Endodermal cell (in vitro differentiated cells): ENCODE measurements at regions not wholly inside any gene's neighbourhood (a gene's known extent, or its start where the extent isn't known, plus 50 kb on each side); places are given as distances from the start of the nearest gene placed in this dataset.
A peak's percentile ranks its signal among the peaks of the same experiment; 100 is the strongest.

Source experiments
- DNase-seq: peaks from one replicate; pipeline ENCODE4 v3.0.0-alpha.2; 2017
- H3K27ac ChIP-seq: 2 replicates; pipeline ENCODE4 v1.5.1; 2013; ENCODE audit warnings: mild to moderate bottlenecking, low read depth, low read length, moderate library complexity
- H3K27me3 ChIP-seq: 2 replicates; pipeline ENCODE4 v1.6.1; 2013; ENCODE audit warnings: mild to moderate bottlenecking, low read length, moderate library complexity; ENCODE audit not compliant: insufficient read depth, control insufficient read depth, poor library complexity, severe bottlenecking
- H3K36me3 ChIP-seq: 2 replicates; pipeline ENCODE4 v1.7.0; 2013; ENCODE audit warnings: mild to moderate bottlenecking, low read length, moderate library complexity; ENCODE audit not compliant: control insufficient read depth, insufficient read depth
- H3K4me1 ChIP-seq: one replicate; pipeline ENCODE4 v1.7.0; 2013; ENCODE audit warnings: low read length; ENCODE audit not compliant: control insufficient read depth, insufficient read depth
- H3K4me3 ChIP-seq: 2 replicates; pipeline ENCODE4 v1.5.1; 2013; ENCODE audit warnings: mild to moderate bottlenecking, low read length, moderate library complexity
- H3K9ac ChIP-seq: 2 replicates; pipeline ENCODE4 v1.6.1; 2013; ENCODE audit warnings: mild to moderate bottlenecking, low read length, moderate library complexity; ENCODE audit not compliant: poor library complexity, severe bottlenecking; ENCODE audit errors: extremely low read depth
- H3K9me3 ChIP-seq: 2 replicates; pipeline ENCODE4 v1.6.1; 2013; ENCODE audit warnings: mild to moderate bottlenecking, low read length, moderate library complexity; ENCODE audit not compliant: control insufficient read depth
- H3K27ac Mint-ChIP-seq: 2 replicates; pipeline ENCODE4 v1.8.0; 2020; ENCODE audit warnings: mixed read lengths
- H3K27me3 Mint-ChIP-seq: 2 replicates; pipeline ENCODE4 v1.8.0; 2021; ENCODE audit warnings: mild to moderate bottlenecking, mixed read lengths; ENCODE audit not compliant: insufficient read depth
- H3K36me3 Mint-ChIP-seq: 2 replicates; pipeline ENCODE4 v1.8.0; 2020; ENCODE audit warnings: low read depth, mixed read lengths
- H3K4me1 Mint-ChIP-seq: 2 replicates; pipeline ENCODE4 v1.8.0; 2020; ENCODE audit warnings: mixed read lengths
- H3K4me3 Mint-ChIP-seq: 2 replicates; pipeline ENCODE4 v1.8.0; 2020; ENCODE audit warnings: mild to moderate bottlenecking, moderate library complexity, mixed read lengths
- H3K9me3 Mint-ChIP-seq: 2 replicates; pipeline ENCODE4 v1.8.0; 2020; ENCODE audit warnings: mild to moderate bottlenecking, mixed read lengths
- CTCF ChIP-seq: fragments of 200-600 bp; sonication (generic); conservative IDR thresholded peaks from 2 replicates; pipeline ENCODE4 v1.5.0; 2021; ENCODE audit warnings: antibody characterized with exemption, mild to moderate bottlenecking
- WGBS, 2 experiments: methylation state at CpG; one replicate each; pipeline versions ENCODE4 v1.1.5 to v1.1.7; 2013; ENCODE audit warnings: missing lambda C conversion rate in 2 of 2, mixed read lengths in 1 of 2; ENCODE audit not compliant: insufficient coverage in 1 of 2, insufficient read length in 1 of 2; 5-methylcytosine and 5-hydroxymethylcytosine counted together

DNA sequence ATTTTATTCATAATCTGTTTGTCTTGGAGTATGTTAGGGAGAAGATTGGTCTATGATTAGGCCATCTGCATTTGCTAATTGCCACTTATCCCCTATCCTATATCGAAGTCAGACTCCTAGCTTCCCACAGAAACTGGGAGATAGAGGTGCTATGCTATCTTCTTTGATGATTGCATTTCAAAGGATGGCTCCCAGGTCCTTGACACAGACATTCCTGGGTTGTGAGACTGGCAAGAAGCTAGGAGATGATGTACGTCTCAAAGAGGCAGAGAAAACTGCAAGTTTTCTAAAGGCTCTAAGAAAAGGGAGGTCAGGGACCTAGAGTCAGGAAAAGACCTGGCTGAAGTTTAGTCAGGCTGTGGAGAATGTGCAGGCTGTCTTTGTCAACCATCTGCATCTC, 1251.9 kb downstream of the PCDH17 start:
- no peaks in the 10 kb centered on the region for H3K4me1 ChIP-seq
- no peaks in the 10 kb centered on the region for H3K9me3 ChIP-seq
- Mint-ChIP-seq H3K36me3 (no peaks in the 10 kb centered on the region), H3K27me3 (no peaks in the 10 kb centered on the region), H3K27ac (no peak overlapping the region), H3K9me3 (no peaks in the 10 kb centered on the region), H3K4me3 (no peak overlapping the region), H3K4me1 (peaks cover 19% of the 10 kb centered on the region)
- H3K4me3 ChIP-seq: no peak overlapping the region
- no peak for TF ChIP-seq CTCF
- DNase-seq: peak; percentile 47
- no peaks in the 10 kb centered on the region for H3K36me3 ChIP-seq
- no peak overlapping the region for H3K27ac ChIP-seq
- H3K27me3 ChIP-seq: no peaks in the 10 kb centered on the region
- H3K9ac ChIP-seq: no peak overlapping the region
- 29 to 58% methylated on average over 1 to 2 of the region's 2 CpGs for WGBS, 2 experiments

GRCh38 chr13:58884353-58885209, 1253.0 kb downstream of the PCDH17 start:
- peak; percentile 57 for DNase-seq
- Histone ChIP-seq H3K4me1 (no peaks in the 10 kb centered on the region), H3K9ac (no peak overlapping the region), H3K27ac (no peak overlapping the region), H3K4me3 (no peak overlapping the region), H3K27me3 (no peaks in the 10 kb centered on the region), H3K36me3 (no peaks in the 10 kb centered on the region), H3K9me3 (no peaks in the 10 kb centered on the region)
- Mint-ChIP-seq H3K4me1 (peaks cover 19% of the 10 kb centered on the region), H3K36me3 (no peaks in the 10 kb centered on the region), H3K4me3 (no peak overlapping the region), H3K9me3 (no peaks in the 10 kb centered on the region), H3K27me3 (no peaks in the 10 kb centered on the region), H3K27ac (no peak overlapping the region)
- no peak for TF ChIP-seq CTCF
- WGBS, 2 experiments: 22 to 53% methylated on average over 2 to 5 of the region's 5 CpGs

DNA sequence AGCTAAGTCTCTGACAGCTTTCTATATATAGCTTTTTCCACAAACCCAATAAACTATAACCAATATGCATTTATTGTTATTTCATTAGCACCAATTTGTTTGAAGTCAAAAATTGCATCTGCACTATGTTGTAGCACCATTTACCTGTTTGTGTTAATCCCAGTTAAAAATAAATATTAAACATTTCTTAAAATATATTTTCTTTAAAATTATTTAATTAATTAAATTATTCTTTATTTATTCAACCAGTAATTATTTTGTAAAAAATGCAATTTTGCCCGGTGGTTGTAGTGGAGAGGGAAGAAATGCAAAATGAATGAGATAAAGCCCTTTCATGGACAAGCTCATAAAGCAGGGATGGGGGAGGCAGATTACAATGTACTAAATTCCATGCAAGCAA, 1257.9 kb downstream of the PCDH17 start:
- no peaks in the 10 kb centered on the region for H3K27me3 Mint-ChIP-seq
- H3K27ac ChIP-seq: no peak overlapping the region
- no peak for TF ChIP-seq CTCF
- no peak overlapping the region for H3K9ac ChIP-seq
- DNase-seq: no peak
- H3K4me1 Mint-ChIP-seq: peaks cover 10% of the 10 kb centered on the region
- H3K4me1 ChIP-seq: no peaks in the 10 kb centered on the region
- H3K27ac Mint-ChIP-seq: no peak overlapping the region
- H3K9me3 Mint-ChIP-seq: no peaks in the 10 kb centered on the region
- H3K27me3 ChIP-seq: no peaks in the 10 kb centered on the region
- no peaks in the 10 kb centered on the region for H3K9me3 ChIP-seq
- no peak overlapping the region for H3K4me3 ChIP-seq
- no peaks in the 10 kb centered on the region for H3K36me3 ChIP-seq
- no peak overlapping the region for H3K4me3 Mint-ChIP-seq
- no peaks in the 10 kb centered on the region for H3K36me3 Mint-ChIP-seq
- 100% methylated on average over 1 of the region's 1 CpG; no CpG with 5 or more reads in 1 of the 2 experiments for WGBS, 2 experiments
